ENCODE measurements at regions not wholly inside any gene's neighbourhood (a gene's known extent, or its start where the extent isn't known, plus 50 kb on each side); places are given as distances from the start of the nearest gene placed in this dataset.

DNA sequence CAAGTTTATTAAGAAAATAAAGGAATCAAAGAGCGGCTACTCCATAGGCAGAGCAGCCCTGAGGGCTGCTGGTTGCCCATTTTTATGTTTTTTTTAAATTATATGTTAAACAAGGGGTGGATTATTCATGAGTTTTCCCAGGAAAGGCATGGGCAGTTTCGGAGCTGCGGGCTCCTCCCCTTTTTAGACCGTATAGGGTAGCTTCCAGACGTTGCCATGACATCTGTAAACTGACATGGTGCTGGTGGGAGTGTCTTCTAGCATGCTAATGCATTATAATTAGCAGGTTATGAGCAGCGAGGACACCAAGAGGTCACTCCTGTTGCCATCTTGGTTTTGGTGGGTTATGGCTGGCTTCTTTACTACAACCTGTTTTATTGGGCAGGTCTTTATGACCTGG is 301.8 kb downstream of the TFAP2C start:
- no peak overlapping the region for H3K27ac ChIP-seq
- no peak for TF ChIP-seq CTCF (IDR thresholded peaks at IDR 0.05)

DNA sequence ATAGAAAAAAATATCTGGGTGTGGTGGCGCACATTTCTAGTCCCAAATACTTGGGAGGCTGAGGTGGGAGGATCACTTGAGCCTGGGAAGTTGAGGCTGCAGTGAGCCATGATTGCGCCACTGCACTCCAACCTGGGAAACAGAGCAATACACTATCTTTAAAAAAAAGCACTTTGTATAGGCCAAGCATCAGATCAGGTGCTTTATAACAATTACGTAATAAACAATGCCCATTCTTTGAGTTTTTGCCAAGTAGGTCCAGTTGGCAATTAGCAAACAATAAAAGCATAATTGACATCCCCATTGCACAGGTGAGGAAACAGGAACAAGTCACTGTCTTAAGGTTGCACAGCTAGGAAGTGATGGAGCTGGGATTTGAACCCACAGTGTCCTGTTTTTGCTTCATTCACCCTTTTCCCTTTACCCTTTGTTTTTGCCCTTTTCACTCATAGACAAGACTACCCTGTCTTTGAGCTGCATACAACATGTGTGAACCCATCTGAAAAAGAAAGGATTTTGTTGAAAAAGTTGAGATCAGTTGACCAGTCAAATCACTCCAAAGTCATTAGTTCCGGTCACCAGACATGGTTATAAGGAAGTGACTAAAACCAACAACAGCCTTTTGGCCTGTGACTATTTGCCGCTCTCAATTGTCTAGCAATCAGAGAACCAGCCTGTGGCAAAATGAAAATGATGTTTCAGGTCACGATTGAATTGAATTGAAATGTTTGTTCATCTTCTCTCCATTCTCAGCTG is 303.6 kb downstream of the TFAP2C start:
- TF ChIP-seq ZFX (IDR thresholded peaks at IDR 0.05; ENCODE audit: borderline replicate concordance), result no peak
- no peak for TF ChIP-seq CTCF (IDR thresholded peaks at IDR 0.05)
- H3K27ac ChIP-seq, result no peak overlapping the region

DNA sequence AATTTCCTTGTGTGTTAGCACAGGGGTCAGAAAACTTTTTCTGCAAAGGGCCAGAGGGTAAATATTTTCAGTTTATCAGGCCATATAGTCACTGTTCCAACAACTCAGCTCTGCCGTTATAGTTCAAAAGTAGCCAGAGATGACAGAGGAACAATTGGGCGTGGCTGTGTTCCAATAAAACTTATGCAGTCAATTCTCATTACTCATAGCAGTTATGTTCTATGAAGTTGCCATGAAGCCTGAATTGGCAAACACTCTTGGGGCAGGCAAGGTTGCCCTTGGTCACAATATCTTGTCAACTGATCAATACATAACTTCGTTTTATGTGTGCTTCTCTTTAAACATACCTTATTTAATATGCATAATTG is 304.2 kb downstream of the TFAP2C start:
- no peak for TF ChIP-seq CTCF (IDR thresholded peaks at IDR 0.05)
- no peak for TF ChIP-seq ZFX (IDR thresholded peaks at IDR 0.05; ENCODE audit: borderline replicate concordance)

GRCh38 chr20:56934888-56935287 is 305.8 kb downstream of the TFAP2C start:
- no peak overlapping the region for H3K27ac ChIP-seq
- TF ChIP-seq ZFX (IDR thresholded peaks at IDR 0.05; ENCODE audit: borderline replicate concordance) (no peak), CTCF (IDR thresholded peaks at IDR 0.05) (no peak)

More for the DNA sequence above, 304.2 kb downstream of the TFAP2C start:
- no peak overlapping the region for H3K27ac ChIP-seq

GRCh38 chr20:56940466-56940865 is 311.4 kb downstream of the TFAP2C start:
- H3K27ac ChIP-seq, result no peak overlapping the region
- TF ChIP-seq CTCF (IDR thresholded peaks at IDR 0.05), result no peak
- no peak for TF ChIP-seq ZFX (IDR thresholded peaks at IDR 0.05; ENCODE audit: borderline replicate concordance)

DNA sequence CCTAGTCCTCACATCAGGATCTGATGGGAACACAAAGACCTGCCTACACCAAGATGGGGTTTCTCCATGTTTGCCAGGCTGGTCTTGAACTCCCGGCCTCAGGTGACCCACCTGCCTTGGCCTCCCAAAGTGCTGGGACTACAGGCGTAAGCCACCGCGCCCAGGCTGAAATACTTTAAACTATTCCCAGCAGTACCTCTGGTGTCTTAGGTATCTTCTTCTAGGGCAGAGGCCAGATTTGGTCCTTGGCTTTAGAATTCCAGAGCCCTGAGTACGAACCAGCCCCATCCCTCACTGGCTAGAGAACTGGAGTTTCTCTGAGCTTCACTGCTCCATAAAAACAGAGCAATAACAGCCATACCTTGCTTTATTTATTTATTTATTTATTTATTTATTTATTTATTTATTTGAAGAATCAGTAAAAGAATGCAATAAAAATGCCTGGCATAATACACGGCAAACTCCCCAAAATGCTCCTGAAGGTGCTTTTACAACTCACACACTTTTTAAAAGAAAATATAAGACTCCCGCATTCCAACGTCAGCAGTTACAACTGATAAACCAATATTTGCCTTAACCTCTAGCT is 312.1 kb downstream of the TFAP2C start:
- TF ChIP-seq ZFX (IDR thresholded peaks at IDR 0.05; ENCODE audit: borderline replicate concordance) (no peak), CTCF (IDR thresholded peaks at IDR 0.05) (no peak)
- H3K27ac ChIP-seq, result no peak overlapping the region

All from 22Rv1 (cell line).